ENCODE measurements at regions not wholly inside any gene's neighbourhood (a gene's known extent, or its start where the extent isn't known, plus 50 kb on each side); places are given as distances from the start of the nearest gene placed in this dataset.

GRCh38 chr9:134265078-134265477 lies 61.2 kb upstream of the RXRA start:
- no peaks in the 10 kb centered on the region for H3K79me2 ChIP-seq
- H3K27ac ChIP-seq: no peak overlapping the region
- no peak for DNase-seq (ENCODE audit: low spot score)
- TF ChIP-seq, protein P1, sequence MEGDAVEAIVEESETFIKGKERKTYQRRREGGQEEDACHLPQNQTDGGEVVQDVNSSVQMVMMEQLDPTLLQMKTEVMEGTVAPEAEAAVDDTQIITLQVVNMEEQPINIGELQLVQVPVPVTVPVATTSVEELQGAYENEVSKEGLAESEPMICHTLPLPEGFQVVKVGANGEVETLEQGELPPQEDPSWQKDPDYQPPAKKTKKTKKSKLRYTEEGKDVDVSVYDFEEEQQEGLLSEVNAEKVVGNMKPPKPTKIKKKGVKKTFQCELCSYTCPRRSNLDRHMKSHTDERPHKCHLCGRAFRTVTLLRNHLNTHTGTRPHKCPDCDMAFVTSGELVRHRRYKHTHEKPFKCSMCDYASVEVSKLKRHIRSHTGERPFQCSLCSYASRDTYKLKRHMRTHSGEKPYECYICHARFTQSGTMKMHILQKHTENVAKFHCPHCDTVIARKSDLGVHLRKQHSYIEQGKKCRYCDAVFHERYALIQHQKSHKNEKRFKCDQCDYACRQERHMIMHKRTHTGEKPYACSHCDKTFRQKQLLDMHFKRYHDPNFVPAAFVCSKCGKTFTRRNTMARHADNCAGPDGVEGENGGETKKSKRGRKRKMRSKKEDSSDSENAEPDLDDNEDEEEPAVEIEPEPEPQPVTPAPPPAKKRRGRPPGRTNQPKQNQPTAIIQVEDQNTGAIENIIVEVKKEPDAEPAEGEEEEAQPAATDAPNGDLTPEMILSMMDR (IDR thresholded peaks at IDR 0.05; ENCODE audit: poor library complexity): no peak
- TF ChIP-seq EZH2 (IDR thresholded peaks at IDR 0.05; ENCODE audit: borderline replicate concordance) (no peak), EZH2phosphoT487 (IDR thresholded peaks at IDR 0.05; ENCODE audit: low read depth, severe bottlenecking, unreplicated experiment) (no peak)
- no peaks in the 10 kb centered on the region for H3K9me2 ChIP-seq (replicated peaks; ENCODE audit: insufficient read depth)
- no peaks in the 10 kb centered on the region for H3K9me3 ChIP-seq (ENCODE audit: low read depth)
- H3K27me3 ChIP-seq: no peaks in the 10 kb centered on the region
- peaks cover 25% of the 10 kb centered on the region for H3K4me1 ChIP-seq (ENCODE audit: insufficient read depth)
- no peak overlapping the region for H3K4me3 ChIP-seq
- no peak overlapping the region for H2AFZ ChIP-seq
- H3K4me2 ChIP-seq: no peak overlapping the region
- WGBS (ENCODE audit: low lambda C conversion rate, missing lambda C conversion rate): 57% methylated on average over 7 of the region's 7 CpGs
- H3K36me3 ChIP-seq (replicated peaks; ENCODE audit: insufficient read depth, low read depth): no peaks in the 10 kb centered on the region
- no peaks in the 10 kb centered on the region for H4K20me1 ChIP-seq (ENCODE audit: insufficient read depth, poor library complexity, severe bottlenecking)

DNA sequence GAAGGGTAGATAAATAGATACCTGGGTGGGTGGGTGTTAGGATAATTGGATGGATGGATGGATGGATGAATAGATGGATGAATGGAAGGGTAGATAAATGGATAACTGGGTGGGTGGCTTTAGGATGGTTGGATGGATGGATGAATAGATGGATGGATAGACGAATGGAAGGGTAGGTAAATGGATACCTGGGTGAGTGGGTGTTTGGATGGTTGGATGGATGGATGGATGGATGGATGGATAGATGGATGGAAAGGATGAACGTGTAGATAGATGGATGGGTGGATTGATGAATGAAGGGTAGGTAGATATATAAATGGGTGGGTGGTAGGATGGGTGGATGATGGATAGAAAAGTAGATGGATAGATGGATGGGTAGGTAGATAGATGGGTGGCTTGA lies 59.8 kb upstream of the RXRA start:
- Histone ChIP-seq H4K20me1 (ENCODE audit: insufficient read depth, poor library complexity, severe bottlenecking) (no peaks in the 10 kb centered on the region), H3K4me1 (ENCODE audit: insufficient read depth) (peaks cover 25% of the 10 kb centered on the region), H3K4me2 (no peak overlapping the region), H3K9me3 (ENCODE audit: low read depth) (no peaks in the 10 kb centered on the region), H3K27ac (no peak overlapping the region), H3K36me3 (replicated peaks; ENCODE audit: insufficient read depth, low read depth) (no peaks in the 10 kb centered on the region), H3K9me2 (replicated peaks; ENCODE audit: insufficient read depth) (no peaks in the 10 kb centered on the region), H3K79me2 (no peaks in the 10 kb centered on the region), H3K4me3 (no peak overlapping the region), H3K27me3 (no peaks in the 10 kb centered on the region), H2AFZ (no peak overlapping the region)
- 98% methylated on average over 2 of the region's 2 CpGs for WGBS (ENCODE audit: low lambda C conversion rate, missing lambda C conversion rate)
- TF ChIP-seq, protein P1 (IDR thresholded peaks at IDR 0.05; ENCODE audit: poor library complexity): no peak
- TF ChIP-seq EZH2phosphoT487 (IDR thresholded peaks at IDR 0.05; ENCODE audit: low read depth, severe bottlenecking, unreplicated experiment): no peak
- no peak for TF ChIP-seq EZH2 (IDR thresholded peaks at IDR 0.05; ENCODE audit: borderline replicate concordance)
- no peak for DNase-seq (ENCODE audit: low spot score)

DNA sequence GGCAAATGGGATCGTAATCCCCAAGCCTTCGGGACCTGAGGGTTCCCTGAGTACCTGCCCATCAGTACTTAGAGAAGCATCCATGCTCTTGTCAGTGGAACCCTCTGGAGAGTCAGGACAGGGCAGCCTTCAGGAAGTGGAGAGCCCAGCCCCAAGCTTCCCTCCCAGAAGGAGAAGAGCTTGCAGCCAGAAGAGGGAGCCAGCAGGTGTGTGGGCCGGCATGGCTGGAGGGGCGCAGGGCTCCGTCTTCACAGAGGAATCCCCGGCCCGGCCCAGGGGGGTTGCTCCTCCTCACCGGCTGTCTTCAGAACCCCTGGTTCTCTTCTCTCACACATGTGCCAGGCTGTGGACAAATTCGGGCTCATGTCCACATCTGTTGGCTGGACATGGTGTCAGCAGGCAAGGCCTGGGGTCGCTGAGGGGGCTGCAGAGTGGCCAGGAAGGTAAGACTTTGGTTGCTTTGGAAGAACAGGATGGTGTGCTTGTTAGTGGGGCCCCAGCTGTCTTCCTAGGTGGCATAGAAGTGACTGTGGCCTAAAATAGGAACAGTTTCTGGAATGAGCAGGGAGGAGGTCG lies 58.9 kb upstream of the RXRA start:
- Histone ChIP-seq H3K4me2 (no peak overlapping the region), H3K27me3 (no peaks in the 10 kb centered on the region), H3K4me3 (no peak overlapping the region), H3K79me2 (no peaks in the 10 kb centered on the region), H3K9me3 (ENCODE audit: low read depth) (no peaks in the 10 kb centered on the region), H3K9me2 (replicated peaks; ENCODE audit: insufficient read depth) (no peaks in the 10 kb centered on the region), H2AFZ (no peak overlapping the region), H3K4me1 (ENCODE audit: insufficient read depth) (peaks cover 25% of the 10 kb centered on the region), H4K20me1 (ENCODE audit: insufficient read depth, poor library complexity, severe bottlenecking) (no peaks in the 10 kb centered on the region), H3K36me3 (replicated peaks; ENCODE audit: insufficient read depth, low read depth) (no peaks in the 10 kb centered on the region), H3K27ac (peak overlapping the region; percentile 40)
- 87% methylated on average over 10 of the region's 11 CpGs for WGBS (ENCODE audit: low lambda C conversion rate, missing lambda C conversion rate)
- TF ChIP-seq EZH2phosphoT487 (IDR thresholded peaks at IDR 0.05; ENCODE audit: low read depth, severe bottlenecking, unreplicated experiment) (no peak), EZH2 (IDR thresholded peaks at IDR 0.05; ENCODE audit: borderline replicate concordance) (no peak)
- TF ChIP-seq, protein P1 (IDR thresholded peaks at IDR 0.05; ENCODE audit: poor library complexity): peak; percentile 12
- DNase-seq (ENCODE audit: low spot score): no peak

Data from hepatocyte (in vitro differentiated cells).